Neural progenitor cell (in vitro differentiated cells): ENCODE measurements at regions not wholly inside any gene's neighbourhood (a gene's known extent, or its start where the extent isn't known, plus 50 kb on each side); places are given as distances from the start of the nearest gene placed in this dataset.

Source experiments
- EZH2 ChIP-seq: fragments of 200-600 bp; sonication (generic); IDR thresholded peaks from 2 replicates; pipeline ENCODE4 v1.6.1; 2017; ENCODE audit warnings: antibody characterized with exemption, mild to moderate bottlenecking, moderate library complexity
- EZH2phosphoT487 ChIP-seq: fragments of 200-600 bp; sonication (generic); IDR thresholded peaks from 2 replicates; pipeline ENCODE4 v1.6.1; 2017; ENCODE audit warnings: antibody characterized with exemption
- TF ChIP-seq, protein P1 (sequence below): fragments of 200-600 bp; sonication (generic); IDR thresholded peaks from 2 replicates; pipeline ENCODE4 v1.5.1; 2017; ENCODE audit warnings: antibody characterized with exemption, mild to moderate bottlenecking

DNA sequence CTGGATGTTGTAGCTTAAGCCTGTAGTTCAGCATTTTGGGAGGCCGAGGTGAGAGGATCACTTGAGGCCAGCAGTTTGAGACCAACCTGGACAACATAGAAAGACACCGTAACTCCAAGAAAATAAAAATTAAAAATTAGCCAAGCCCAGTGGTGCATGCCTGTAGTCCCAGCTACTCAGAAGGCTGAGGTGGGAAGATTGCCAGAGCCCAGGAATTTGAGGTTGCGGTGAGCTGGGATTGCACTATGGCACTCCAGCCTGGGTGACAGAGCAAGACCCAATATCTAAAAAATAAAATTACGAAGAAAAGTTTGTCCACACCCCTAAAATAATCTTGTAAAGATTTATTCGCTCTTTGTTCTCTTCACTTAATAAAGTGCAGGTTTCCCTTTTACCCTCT lies 951.0 kb downstream of the TYW1 start:
- TF ChIP-seq, protein P1, sequence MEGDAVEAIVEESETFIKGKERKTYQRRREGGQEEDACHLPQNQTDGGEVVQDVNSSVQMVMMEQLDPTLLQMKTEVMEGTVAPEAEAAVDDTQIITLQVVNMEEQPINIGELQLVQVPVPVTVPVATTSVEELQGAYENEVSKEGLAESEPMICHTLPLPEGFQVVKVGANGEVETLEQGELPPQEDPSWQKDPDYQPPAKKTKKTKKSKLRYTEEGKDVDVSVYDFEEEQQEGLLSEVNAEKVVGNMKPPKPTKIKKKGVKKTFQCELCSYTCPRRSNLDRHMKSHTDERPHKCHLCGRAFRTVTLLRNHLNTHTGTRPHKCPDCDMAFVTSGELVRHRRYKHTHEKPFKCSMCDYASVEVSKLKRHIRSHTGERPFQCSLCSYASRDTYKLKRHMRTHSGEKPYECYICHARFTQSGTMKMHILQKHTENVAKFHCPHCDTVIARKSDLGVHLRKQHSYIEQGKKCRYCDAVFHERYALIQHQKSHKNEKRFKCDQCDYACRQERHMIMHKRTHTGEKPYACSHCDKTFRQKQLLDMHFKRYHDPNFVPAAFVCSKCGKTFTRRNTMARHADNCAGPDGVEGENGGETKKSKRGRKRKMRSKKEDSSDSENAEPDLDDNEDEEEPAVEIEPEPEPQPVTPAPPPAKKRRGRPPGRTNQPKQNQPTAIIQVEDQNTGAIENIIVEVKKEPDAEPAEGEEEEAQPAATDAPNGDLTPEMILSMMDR, result no peak
- TF ChIP-seq EZH2 (no peak), EZH2phosphoT487 (no peak)
